ENCODE measurements at regions not wholly inside any gene's neighbourhood (a gene's known extent, or its start where the extent isn't known, plus 50 kb on each side); places are given as distances from the start of the nearest gene placed in this dataset.

DNA sequence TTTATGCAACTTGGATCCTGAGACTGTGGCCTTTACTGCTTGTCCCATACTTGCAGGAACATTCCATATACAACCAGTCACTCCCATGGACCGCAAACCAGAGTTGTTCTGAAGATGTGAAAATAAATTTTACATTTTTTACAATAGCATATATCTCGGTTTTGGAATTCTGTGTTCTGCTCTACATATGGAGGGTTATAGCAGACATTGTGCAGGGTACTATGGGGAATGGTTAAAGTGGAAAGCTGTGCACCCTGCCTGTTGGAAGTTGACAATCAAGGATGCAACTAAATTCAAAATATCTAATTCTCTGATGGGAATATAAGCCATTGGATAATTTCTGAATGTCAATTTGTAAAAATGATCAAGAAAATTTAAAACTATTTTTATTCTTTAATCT is 603.3 kb downstream of the RAB28 start:
- TF ChIP-seq CTCF (IDR thresholded peaks at IDR 0.05) (no peak), POLR2A (IDR thresholded peaks at IDR 0.05) (no peak)
